ENCODE measurements at regions not wholly inside any gene's neighbourhood (a gene's known extent, or its start where the extent isn't known, plus 50 kb on each side); places are given as distances from the start of the nearest gene placed in this dataset.

DNA sequence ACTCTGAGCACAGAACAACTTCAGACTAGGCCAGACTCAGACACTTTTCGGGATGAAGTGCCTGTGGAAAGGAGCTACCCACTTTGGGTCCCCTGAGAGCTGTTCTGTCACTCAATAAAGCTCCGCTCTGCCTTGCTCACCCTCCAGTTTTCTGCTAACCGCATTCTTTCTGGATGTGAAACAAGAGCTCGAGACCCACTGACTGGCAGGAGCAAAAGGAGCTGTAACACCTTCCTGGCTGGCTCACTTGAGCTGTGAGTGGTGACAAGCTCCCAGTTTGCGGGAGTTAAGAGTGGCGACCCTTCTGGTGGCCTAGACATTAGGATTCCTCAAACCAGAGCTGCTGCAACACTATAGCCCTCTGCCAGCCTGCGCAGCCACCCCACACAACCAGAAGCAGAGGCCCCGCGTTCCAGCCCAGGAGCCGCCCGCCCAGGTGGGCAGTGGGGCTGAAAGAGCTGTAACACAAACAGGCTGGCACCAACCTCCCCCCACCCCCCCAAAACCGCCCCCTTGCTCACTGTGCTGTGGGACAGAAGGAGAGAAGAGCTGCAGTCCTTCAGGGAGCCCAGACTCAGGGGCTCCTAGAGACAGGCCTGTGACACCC is 1178.1 kb upstream of the GBE1 start:
- TF ChIP-seq, protein P1, sequence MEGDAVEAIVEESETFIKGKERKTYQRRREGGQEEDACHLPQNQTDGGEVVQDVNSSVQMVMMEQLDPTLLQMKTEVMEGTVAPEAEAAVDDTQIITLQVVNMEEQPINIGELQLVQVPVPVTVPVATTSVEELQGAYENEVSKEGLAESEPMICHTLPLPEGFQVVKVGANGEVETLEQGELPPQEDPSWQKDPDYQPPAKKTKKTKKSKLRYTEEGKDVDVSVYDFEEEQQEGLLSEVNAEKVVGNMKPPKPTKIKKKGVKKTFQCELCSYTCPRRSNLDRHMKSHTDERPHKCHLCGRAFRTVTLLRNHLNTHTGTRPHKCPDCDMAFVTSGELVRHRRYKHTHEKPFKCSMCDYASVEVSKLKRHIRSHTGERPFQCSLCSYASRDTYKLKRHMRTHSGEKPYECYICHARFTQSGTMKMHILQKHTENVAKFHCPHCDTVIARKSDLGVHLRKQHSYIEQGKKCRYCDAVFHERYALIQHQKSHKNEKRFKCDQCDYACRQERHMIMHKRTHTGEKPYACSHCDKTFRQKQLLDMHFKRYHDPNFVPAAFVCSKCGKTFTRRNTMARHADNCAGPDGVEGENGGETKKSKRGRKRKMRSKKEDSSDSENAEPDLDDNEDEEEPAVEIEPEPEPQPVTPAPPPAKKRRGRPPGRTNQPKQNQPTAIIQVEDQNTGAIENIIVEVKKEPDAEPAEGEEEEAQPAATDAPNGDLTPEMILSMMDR (conservative IDR thresholded peaks at IDR 0.05; ENCODE audit: low read depth, low read length): no peak
- TF ChIP-seq EZH2phosphoT487 (IDR thresholded peaks at IDR 0.05; ENCODE audit: borderline replicate concordance, low read length): no peak

Measured in PC-3 (cell line).